ENCODE measurements at regions not wholly inside any gene's neighbourhood (a gene's known extent, or its start where the extent isn't known, plus 50 kb on each side); places are given as distances from the start of the nearest gene placed in this dataset.

- Histone ChIP-seq H3K27ac (no peak overlapping the region), H3K27me3 (no peaks in the 10 kb centered on the region), H3K9me3 (no peaks in the 10 kb centered on the region), H3K36me3 (no peaks in the 10 kb centered on the region), H3K4me3 (no peak overlapping the region), H3K4me1 (no peaks in the 10 kb centered on the region)
- intact Hi-C loops (cut with DNase I) = no loop called here
- ATAC-seq (no peak), DNase-seq (no peak)
- 74 to 77% (median 76%) methylated on average over 3 of the region's 3 CpGs for WGBS, 4 donors
- TF ChIP-seq POLR2A (IDR thresholded peaks at IDR 0.05) = no peak
- no peak for TF ChIP-seq CTCF (IDR thresholded peaks at IDR 0.05)
Observed at GRCh38 chr5:145280214-145280613, 554.9 kb downstream of the PRELID2 start.

- Histone ChIP-seq H3K4me1 (no peaks in the 10 kb centered on the region), H3K27ac (no peak overlapping the region), H3K4me3 (no peak overlapping the region), H3K9me3 (peaks cover 0 to 5% (median 0%) of the 10 kb centered on the region in 12 donors), H3K36me3 (no peaks in the 10 kb centered on the region), H3K27me3 (peaks cover 0 to 5% (median 0%) of the 10 kb centered on the region in 9 donors)
- ATAC-seq = no peak
- no peak for DNase-seq
- intact Hi-C loops (cut with DNase I) = no loop called here
- TF ChIP-seq CTCF (IDR thresholded peaks at IDR 0.05) = no peak
- no peak for TF ChIP-seq POLR2A (IDR thresholded peaks at IDR 0.05)
Observed at GRCh38 chr5:145260670-145261069, 574.5 kb downstream of the PRELID2 start.

DNA sequence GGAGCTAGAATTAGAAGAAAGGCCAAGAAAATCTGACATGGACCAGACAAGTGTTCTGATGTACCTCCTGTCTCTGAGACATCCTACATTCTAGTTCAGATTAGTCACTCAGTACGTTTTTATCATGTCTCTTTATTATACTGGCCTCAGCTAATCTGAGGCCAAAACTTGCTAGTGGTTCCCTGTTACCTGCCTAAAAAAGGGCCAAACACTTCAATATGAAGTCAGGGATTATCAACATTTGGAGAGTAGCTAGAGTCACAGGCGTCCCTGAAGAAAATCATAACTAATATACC is 587.4 kb downstream of the PRELID2 start:
- H3K27me3 ChIP-seq = no peaks in the 10 kb centered on the region
- WGBS, 4 donors = 85 to 89% (median 87%) methylated on average over 2 of the region's 2 CpGs
- no peak overlapping the region for H3K4me3 ChIP-seq
- ATAC-seq (no peak), DNase-seq (no peak)
- no peaks in the 10 kb centered on the region for H3K36me3 ChIP-seq
- no peak overlapping the region for H3K27ac ChIP-seq
- no peaks in the 10 kb centered on the region for H3K9me3 ChIP-seq
- H3K4me1 ChIP-seq = peaks cover 0 to 4% (median 0%) of the 10 kb centered on the region in 12 donors
- no peak for TF ChIP-seq POLR2A (IDR thresholded peaks at IDR 0.05)
- TF ChIP-seq CTCF (IDR thresholded peaks at IDR 0.05) = no peak
- intact Hi-C loops (cut with DNase I) = no loop called here

GRCh38 chr5:145246961-145247744 is 588.0 kb downstream of the PRELID2 start:
- H3K27ac ChIP-seq = no peak overlapping the region
- 68 to 89% (median 85%) methylated on average over 4 of the region's 4 CpGs for WGBS, 4 donors
- H3K4me3 ChIP-seq = no peak overlapping the region
- TF ChIP-seq POLR2A (IDR thresholded peaks at IDR 0.05) = no peak
- TF ChIP-seq CTCF (IDR thresholded peaks at IDR 0.05) = no peak
- no peak for ATAC-seq
- H3K4me1 ChIP-seq = peaks cover 0 to 4% (median 0%) of the 10 kb centered on the region in 12 donors
- H3K36me3 ChIP-seq = no peaks in the 10 kb centered on the region
- no peaks in the 10 kb centered on the region for H3K9me3 ChIP-seq
- no peak for DNase-seq
- intact Hi-C loops (cut with DNase I) = no loop called here
- no peaks in the 10 kb centered on the region for H3K27me3 ChIP-seq

All from heart left ventricle (tissue), 16 donors.